ENCODE measurements at regions not wholly inside any gene's neighbourhood (a gene's known extent, or its start where the extent isn't known, plus 50 kb on each side); places are given as distances from the start of the nearest gene placed in this dataset.

DNA sequence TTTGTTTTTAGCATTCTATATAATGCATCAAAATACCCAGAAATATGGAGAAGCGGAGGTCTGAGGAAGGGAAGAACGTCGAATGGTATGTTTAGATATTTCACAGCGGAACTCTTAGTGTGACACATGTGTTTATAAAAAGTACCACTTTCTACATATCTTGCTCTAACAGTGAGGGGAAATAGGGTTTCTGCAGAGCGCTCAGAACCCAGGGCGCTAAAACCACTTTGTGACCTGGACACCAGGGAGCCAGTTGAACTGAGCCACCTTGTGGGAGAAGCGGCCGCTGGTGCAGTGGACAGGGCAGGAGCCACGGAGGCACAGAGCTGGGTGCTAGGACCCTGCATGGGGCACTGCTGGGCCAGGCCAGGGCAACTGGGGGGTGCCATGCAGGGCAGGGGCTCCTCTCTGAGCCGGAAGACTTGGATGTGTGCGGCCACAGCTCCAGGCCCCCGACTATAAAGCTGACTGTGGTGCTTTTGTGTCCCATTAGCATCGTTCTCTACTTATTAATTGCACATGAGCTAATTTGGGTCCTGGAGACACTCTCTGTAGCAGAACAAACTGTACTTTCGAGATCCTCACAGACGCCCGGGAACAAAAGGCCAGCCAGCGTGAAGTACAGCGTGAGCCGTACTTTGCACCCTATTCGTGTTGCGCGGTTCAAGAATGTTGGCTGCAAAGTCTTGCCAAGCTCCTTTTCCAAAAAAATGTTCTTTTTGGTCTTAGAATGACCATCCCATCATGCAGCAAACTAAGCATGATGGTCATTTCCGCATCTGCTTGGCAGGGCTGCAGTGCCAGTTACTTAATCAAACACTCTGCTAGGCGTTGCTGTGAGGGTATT, 151.9 kb upstream of the ALKAL2 start:
- H3K9me3 ChIP-seq (ENCODE audit: control insufficient read depth in 2 of 2, insufficient read depth in 1 of 2, low read length in 1 of 2), result no peaks in the 10 kb centered on the region
- peak overlapping the region in 1 of 2 donors; percentile 45 for H3K27ac ChIP-seq (ENCODE audit: low read depth in 1 of 2, low read length in 1 of 2)
- no peak for DNase-seq (ENCODE audit: low read depth in 6 of 9, low spot score in 9 of 9)
- WGBS, result 89% methylated on average over 24 of the region's 24 CpGs
- no peak overlapping the region for H3K4me3 ChIP-seq (ENCODE audit: low read length in 2 of 2)
- no peaks in the 10 kb centered on the region for H3K27me3 ChIP-seq (ENCODE audit: control insufficient read depth in 2 of 2, insufficient read depth in 1 of 2, low read length in 1 of 2)
- H3K36me3 ChIP-seq (ENCODE audit: control insufficient read depth in 2 of 2, insufficient read depth in 2 of 2, low read length in 1 of 2), result no peaks in the 10 kb centered on the region
- peaks cover 13 to 37% of the 10 kb centered on the region in 2 donors for H3K4me1 ChIP-seq (ENCODE audit: control insufficient read depth in 2 of 2, insufficient read depth in 2 of 2, low read length in 2 of 2)

- no peaks in the 10 kb centered on the region for H3K9me3 ChIP-seq (ENCODE audit: control insufficient read depth in 2 of 2, insufficient read depth in 1 of 2, low read length in 1 of 2)
- H3K27me3 ChIP-seq (ENCODE audit: control insufficient read depth in 2 of 2, insufficient read depth in 1 of 2, low read length in 1 of 2), result no peaks in the 10 kb centered on the region
- H3K36me3 ChIP-seq (ENCODE audit: control insufficient read depth in 2 of 2, insufficient read depth in 2 of 2, low read length in 1 of 2), result no peaks in the 10 kb centered on the region
- WGBS, result 95% methylated on average over 17 of the region's 17 CpGs
- peaks cover 13 to 37% of the 10 kb centered on the region in 2 donors for H3K4me1 ChIP-seq (ENCODE audit: control insufficient read depth in 2 of 2, insufficient read depth in 2 of 2, low read length in 2 of 2)
- H3K4me3 ChIP-seq (ENCODE audit: low read length in 2 of 2), result no peak overlapping the region
- DNase-seq (ENCODE audit: low read depth in 6 of 9, low spot score in 9 of 9), result no peak
- no peak overlapping the region for H3K27ac ChIP-seq (ENCODE audit: low read depth in 1 of 2, low read length in 1 of 2)
Observed at GRCh38 chr2:439077-439476, 151.2 kb upstream of the ALKAL2 start.

- Histone ChIP-seq H3K27ac (ENCODE audit: low read depth in 1 of 2, low read length in 1 of 2) (peak overlapping the region; percentile 95), H3K27me3 (ENCODE audit: control insufficient read depth in 2 of 2, insufficient read depth in 1 of 2, low read length in 1 of 2) (no peaks in the 10 kb centered on the region), H3K9me3 (ENCODE audit: control insufficient read depth in 2 of 2, insufficient read depth in 1 of 2, low read length in 1 of 2) (no peaks in the 10 kb centered on the region), H3K4me1 (ENCODE audit: control insufficient read depth in 2 of 2, insufficient read depth in 2 of 2, low read length in 2 of 2) (peaks cover 13 to 37% of the 10 kb centered on the region in 2 donors), H3K4me3 (ENCODE audit: low read length in 2 of 2) (peak overlapping the region; percentile 26 to 48), H3K36me3 (ENCODE audit: control insufficient read depth in 2 of 2, insufficient read depth in 2 of 2, low read length in 1 of 2) (no peaks in the 10 kb centered on the region)
- 9% methylated on average over 15 of the region's 15 CpGs for WGBS
- peak; percentile 66 to 95 (median 79) for DNase-seq (ENCODE audit: low read depth in 6 of 9, low spot score in 9 of 9)
Observed at GRCh38 chr2:437756-438393, 150.0 kb upstream of the ALKAL2 start.

DNA sequence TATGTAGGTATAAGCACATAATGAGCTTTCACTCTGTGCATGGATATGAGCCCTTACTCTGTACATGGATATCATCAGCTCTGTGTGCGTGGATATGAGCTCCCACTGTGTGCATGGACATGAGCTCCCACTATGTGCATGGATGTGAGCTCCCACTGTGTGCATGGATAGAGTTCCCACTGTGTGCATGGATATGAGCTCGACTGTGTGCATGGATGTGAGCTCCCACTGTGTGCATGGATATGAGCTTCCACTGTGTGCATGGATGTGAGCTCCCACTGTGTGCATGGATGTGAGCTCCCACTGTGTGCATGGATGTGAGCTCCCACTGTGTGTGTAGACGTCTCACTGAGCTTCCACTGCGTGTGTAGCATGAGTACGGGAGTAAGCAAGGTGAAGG, 149.3 kb upstream of the ALKAL2 start:
- H3K27ac ChIP-seq (ENCODE audit: low read depth in 1 of 2, low read length in 1 of 2), result peak overlapping the region; percentile 95
- H3K27me3 ChIP-seq (ENCODE audit: control insufficient read depth in 2 of 2, insufficient read depth in 1 of 2, low read length in 1 of 2), result no peaks in the 10 kb centered on the region
- 84% methylated on average over 5 of the region's 5 CpGs for WGBS
- no peak overlapping the region for H3K4me3 ChIP-seq (ENCODE audit: low read length in 2 of 2)
- no peak for DNase-seq (ENCODE audit: low read depth in 6 of 9, low spot score in 9 of 9)
- peaks cover 13 to 37% of the 10 kb centered on the region in 2 donors for H3K4me1 ChIP-seq (ENCODE audit: control insufficient read depth in 2 of 2, insufficient read depth in 2 of 2, low read length in 2 of 2)
- no peaks in the 10 kb centered on the region for H3K9me3 ChIP-seq (ENCODE audit: control insufficient read depth in 2 of 2, insufficient read depth in 1 of 2, low read length in 1 of 2)
- H3K36me3 ChIP-seq (ENCODE audit: control insufficient read depth in 2 of 2, insufficient read depth in 2 of 2, low read length in 1 of 2), result no peaks in the 10 kb centered on the region

GRCh38 chr2:436205-436604, 148.3 kb upstream of the ALKAL2 start:
- 87% methylated on average over 14 of the region's 14 CpGs for WGBS
- Histone ChIP-seq H3K4me3 (ENCODE audit: low read length in 2 of 2) (no peak overlapping the region), H3K36me3 (ENCODE audit: control insufficient read depth in 2 of 2, insufficient read depth in 2 of 2, low read length in 1 of 2) (no peaks in the 10 kb centered on the region), H3K27me3 (ENCODE audit: control insufficient read depth in 2 of 2, insufficient read depth in 1 of 2, low read length in 1 of 2) (no peaks in the 10 kb centered on the region), H3K9me3 (ENCODE audit: control insufficient read depth in 2 of 2, insufficient read depth in 1 of 2, low read length in 1 of 2) (no peaks in the 10 kb centered on the region), H3K4me1 (ENCODE audit: control insufficient read depth in 2 of 2, insufficient read depth in 2 of 2, low read length in 2 of 2) (peaks cover 13 to 37% of the 10 kb centered on the region in 2 donors), H3K27ac (ENCODE audit: low read depth in 1 of 2, low read length in 1 of 2) (no peak overlapping the region)
- DNase-seq (ENCODE audit: low read depth in 6 of 9, low spot score in 9 of 9), result no peak

GRCh38 chr2:434625-435024, 146.7 kb upstream of the ALKAL2 start:
- peaks cover 16 to 35% of the 10 kb centered on the region in 2 donors for H3K4me1 ChIP-seq (ENCODE audit: control insufficient read depth in 2 of 2, insufficient read depth in 2 of 2, low read length in 2 of 2)
- no peak overlapping the region for H3K27ac ChIP-seq (ENCODE audit: low read depth in 1 of 2, low read length in 1 of 2)
- no peaks in the 10 kb centered on the region for H3K27me3 ChIP-seq (ENCODE audit: control insufficient read depth in 2 of 2, insufficient read depth in 1 of 2, low read length in 1 of 2)

DNA sequence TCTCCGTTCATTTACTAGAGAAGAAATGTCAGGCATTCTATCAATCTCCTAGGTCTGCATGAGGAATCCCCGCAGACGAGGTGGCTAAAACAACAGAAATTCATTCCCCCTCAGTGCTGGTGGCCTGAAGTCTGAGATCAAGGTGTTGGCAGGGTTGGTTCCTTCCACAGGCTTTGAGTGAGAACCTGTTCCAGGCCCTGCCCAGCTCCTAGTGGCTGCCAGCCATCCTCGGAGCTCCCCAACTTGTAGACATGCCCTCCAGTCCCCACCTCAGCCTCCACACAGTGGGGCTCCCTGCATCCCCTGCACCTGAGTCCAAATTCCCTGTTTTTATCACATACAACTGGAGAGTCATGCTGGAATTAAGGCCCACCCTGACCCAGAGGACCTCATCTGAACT, 145.3 kb upstream of the ALKAL2 start:
- Histone ChIP-seq H3K27ac (ENCODE audit: low read depth in 1 of 2, low read length in 1 of 2) (no peak overlapping the region), H3K9me3 (ENCODE audit: control insufficient read depth in 2 of 2, insufficient read depth in 1 of 2, low read length in 1 of 2) (no peaks in the 10 kb centered on the region), H3K36me3 (ENCODE audit: control insufficient read depth in 2 of 2, insufficient read depth in 2 of 2, low read length in 1 of 2) (no peaks in the 10 kb centered on the region), H3K4me1 (ENCODE audit: control insufficient read depth in 2 of 2, insufficient read depth in 2 of 2, low read length in 2 of 2) (peaks cover 17 to 30% of the 10 kb centered on the region in 2 donors), H3K4me3 (ENCODE audit: low read length in 2 of 2) (no peak overlapping the region), H3K27me3 (ENCODE audit: control insufficient read depth in 2 of 2, insufficient read depth in 1 of 2, low read length in 1 of 2) (no peaks in the 10 kb centered on the region)
- WGBS, result 95% methylated on average over 4 of the region's 4 CpGs
- DNase-seq (ENCODE audit: low read depth in 6 of 9, low spot score in 9 of 9), result no peak

More at GRCh38 chr2:434625-435024, 146.7 kb upstream of the ALKAL2 start:
- DNase-seq (ENCODE audit: low read depth in 6 of 9, low spot score in 9 of 9), result no peak
- no peak overlapping the region for H3K4me3 ChIP-seq (ENCODE audit: low read length in 2 of 2)
- H3K9me3 ChIP-seq (ENCODE audit: control insufficient read depth in 2 of 2, insufficient read depth in 1 of 2, low read length in 1 of 2), result no peaks in the 10 kb centered on the region
- no peaks in the 10 kb centered on the region for H3K36me3 ChIP-seq (ENCODE audit: control insufficient read depth in 2 of 2, insufficient read depth in 2 of 2, low read length in 1 of 2)

DNA sequence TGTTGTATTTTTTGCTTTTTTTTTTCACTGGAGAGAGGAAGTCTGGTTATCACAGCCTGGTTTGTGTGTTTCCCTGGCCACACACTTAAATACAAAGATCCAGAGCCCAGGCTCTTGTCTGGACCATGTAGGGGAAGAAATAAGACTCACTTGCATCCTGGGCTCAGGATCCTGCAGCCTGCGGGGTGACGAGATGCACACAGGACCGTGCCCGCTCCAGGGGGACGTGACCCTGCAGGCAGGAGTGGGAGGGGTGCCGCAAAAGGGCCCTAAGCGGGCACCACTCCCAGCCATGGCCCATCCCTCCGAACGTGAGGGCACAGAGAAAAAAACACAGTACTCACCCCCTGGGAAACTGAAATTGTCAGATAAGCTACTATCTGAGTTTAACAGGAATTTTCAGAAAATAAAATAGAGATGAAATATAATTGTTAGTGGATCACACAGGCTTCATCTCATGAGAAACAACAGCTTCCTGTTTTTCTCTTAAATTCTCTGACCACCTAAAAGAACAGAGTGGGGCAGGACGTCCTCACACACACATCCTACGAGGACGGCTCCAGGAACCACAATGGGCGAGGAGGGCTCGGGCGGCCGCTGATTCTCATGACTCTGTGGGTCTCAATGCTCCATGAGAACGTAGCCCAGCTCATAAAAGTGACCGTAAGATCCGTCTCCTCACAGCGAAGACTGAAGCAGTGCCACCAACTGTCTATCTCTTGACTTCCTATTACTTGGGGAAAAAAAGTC, 142.6 kb upstream of the ALKAL2 start:
- Histone ChIP-seq H3K4me3 (ENCODE audit: low read length in 2 of 2) (peak overlapping the region in 1 of 2 donors; percentile 31), H3K9me3 (ENCODE audit: control insufficient read depth in 2 of 2, insufficient read depth in 1 of 2, low read length in 1 of 2) (peaks cover 0 to 4% of the 10 kb centered on the region in 2 donors), H3K36me3 (ENCODE audit: control insufficient read depth in 2 of 2, insufficient read depth in 2 of 2, low read length in 1 of 2) (no peaks in the 10 kb centered on the region), H3K27ac (ENCODE audit: low read depth in 1 of 2, low read length in 1 of 2) (peak overlapping the region; percentile 36 to 78), H3K27me3 (ENCODE audit: control insufficient read depth in 2 of 2, insufficient read depth in 1 of 2, low read length in 1 of 2) (no peaks in the 10 kb centered on the region), H3K4me1 (ENCODE audit: control insufficient read depth in 2 of 2, insufficient read depth in 2 of 2, low read length in 2 of 2) (peaks cover 17 to 18% of the 10 kb centered on the region in 2 donors)
- peak in 1 of 9 donors; percentile 43 for DNase-seq (ENCODE audit: low read depth in 6 of 9, low spot score in 9 of 9)
- 19% methylated on average over 20 of the region's 20 CpGs for WGBS
